CD14-positive monocyte (primary cell): ENCODE measurements at regions not wholly inside any gene's neighbourhood (a gene's known extent, or its start where the extent isn't known, plus 50 kb on each side); places are given as distances from the start of the nearest gene placed in this dataset.
"Not testable (repeated sequence)": the region's sequence is repeated elsewhere in the genome, so short reads cannot be mapped to it uniquely, and the experiment has no call there.

Experiments used
- DNase-seq, 3 donors: peaks; one replicate each; pipeline ENCODE4 v3.0.0-alpha.2; 2011 to 2022
- H2AFZ ChIP-seq: 2 replicates; pipeline ENCODE4 v1.6.0; 2012; ENCODE audit warnings: mild to moderate bottlenecking, low read depth, low read length, inconsistent platforms; ENCODE audit not compliant: insufficient read depth, poor library complexity, severe bottlenecking
- H3K27ac ChIP-seq, 2 donors: 1 replicate in 1 of 2; 2 replicates in 1 of 2; pipeline ENCODE4 v1.5.1; 2012 to 2013; ENCODE audit warnings: low read length in 2 of 2, control low read depth in 1 of 2, inconsistent platforms in 1 of 2, low read depth in 1 of 2, mild to moderate bottlenecking in 1 of 2
- H3K27me3 ChIP-seq, 2 donors: one replicate each; pipeline versions ENCODE4 v1.6.0 to v1.6.1; 2011 to 2013; ENCODE audit warnings: low read length in 2 of 2; ENCODE audit not compliant: control insufficient read depth in 2 of 2, insufficient read depth in 2 of 2
- H3K36me3 ChIP-seq, 2 donors: replicated peaks in 1 of 2; 1 replicate in 1 of 2; 2 replicates in 1 of 2; pipeline versions ENCODE4 v1.5.1 to v1.6.1; 2012 to 2013; ENCODE audit warnings: low read length in 2 of 2, control low read depth in 1 of 2, inconsistent platforms in 1 of 2, mild to moderate bottlenecking in 1 of 2; ENCODE audit not compliant: insufficient read depth in 2 of 2, control insufficient read depth in 1 of 2
- H3K4me1 ChIP-seq, 2 donors: 1 replicate in 1 of 2; 2 replicates in 1 of 2; pipeline versions ENCODE4 v1.5.1 to v1.6.1; 2012 to 2013; ENCODE audit warnings: low read length in 2 of 2, control low read depth in 1 of 2, inconsistent platforms in 1 of 2, mild to moderate bottlenecking in 1 of 2, moderate library complexity in 1 of 2; ENCODE audit not compliant: insufficient read depth in 2 of 2, control insufficient read depth in 1 of 2
- H3K4me2 ChIP-seq: replicated peaks from 2 replicates; pipeline ENCODE3; 2012; ENCODE audit warnings: low read length, moderate library complexity, mild to moderate bottlenecking; ENCODE audit not compliant: poor library complexity, severe bottlenecking; ENCODE audit errors: extremely low read depth
- H3K4me3 ChIP-seq, 3 experiments: fragments of 200-600 bp in 1 of 3; sonication (generic) in 1 of 3; replicated peaks in 1 of 3; 1 replicate in 2 of 3; 2 replicates in 1 of 3; pipeline ENCODE4 v1.5.1; 2011 to 2013; ENCODE audit warnings: low read length in 3 of 3, mild to moderate bottlenecking in 3 of 3, control low read depth in 2 of 3, low read depth in 2 of 3, inconsistent platforms in 1 of 3, moderate library complexity in 1 of 3
- H3K79me2 ChIP-seq: 2 replicates; pipeline ENCODE4 v1.6.0; 2012; ENCODE audit warnings: mild to moderate bottlenecking, control low read depth, inconsistent platforms, low read length, moderate library complexity; ENCODE audit not compliant: insufficient read depth
- H3K9ac ChIP-seq: 2 replicates; pipeline ENCODE4 v1.6.0; 2017; ENCODE audit warnings: low read length, mild to moderate bottlenecking; ENCODE audit not compliant: insufficient read depth, poor library complexity, severe bottlenecking
- H3K9me3 ChIP-seq, 2 donors: replicated peaks in 1 of 2; 1 replicate in 1 of 2; 2 replicates in 1 of 2; pipeline versions ENCODE4 v1.5.1 to v1.6.1; 2012 to 2013; ENCODE audit warnings: low read length in 2 of 2, control low read depth in 1 of 2; ENCODE audit not compliant: control insufficient read depth in 1 of 2, insufficient read depth in 1 of 2
- H4K20me1 ChIP-seq: 2 replicates; pipeline ENCODE4 v1.6.0; 2012; ENCODE audit warnings: mild to moderate bottlenecking, low read length, control low read depth, moderate library complexity; ENCODE audit not compliant: insufficient read depth
- H3K27ac Mint-ChIP-seq, 7 donors: one replicate each; pipeline ENCODE4 v1.8.0; 2020; ENCODE audit warnings: mild to moderate bottlenecking in 7 of 7, mixed read lengths in 7 of 7, moderate library complexity in 6 of 7, inconsistent platforms in 2 of 7
- H3K27me3 Mint-ChIP-seq, 3 donors: one replicate each; pipeline ENCODE4 v1.8.0; 2021 to 2022; ENCODE audit warnings: low read depth in 3 of 3, mild to moderate bottlenecking in 3 of 3, mixed read lengths in 3 of 3, moderate library complexity in 3 of 3, inconsistent platforms in 1 of 3
- H3K36me3 Mint-ChIP-seq, 2 donors: one replicate each; pipeline ENCODE4 v1.8.0; 2020; ENCODE audit warnings: mixed read lengths in 2 of 2, inconsistent platforms in 1 of 2, mild to moderate bottlenecking in 1 of 2
- H3K4me1 Mint-ChIP-seq: one replicate; pipeline ENCODE4 v1.8.0; 2020; ENCODE audit warnings: mild to moderate bottlenecking, mixed read lengths
- H3K4me3 Mint-ChIP-seq, 2 donors: one replicate each; pipeline ENCODE4 v1.8.0; 2020; ENCODE audit warnings: mild to moderate bottlenecking in 2 of 2, mixed read lengths in 2 of 2, moderate library complexity in 1 of 2
- H3K9me3 Mint-ChIP-seq, 7 donors: one replicate each; pipeline ENCODE4 v1.8.0; 2020 to 2022; ENCODE audit warnings: mixed read lengths in 7 of 7, mild to moderate bottlenecking in 6 of 7, moderate library complexity in 6 of 7, inconsistent platforms in 2 of 7
- WGBS: methylation state at CpG from one replicate; pipeline ENCODE4 v1.1.5; 2013; ENCODE audit warnings: missing lambda C conversion rate; ENCODE audit not compliant: insufficient coverage; 5-methylcytosine and 5-hydroxymethylcytosine counted together
- intact Hi-C, 2 donors: fragments of 100-400 bp; cut with micrococcal nuclease; formaldehyde crosslinking; loops; one replicate each; pipeline versions ENCODE4 v1.15.0 to v1.15.1; 2023

- H3K36me3 Mint-ChIP-seq, H4K20me1 ChIP-seq, H3K4me2 ChIP-seq, H2AFZ ChIP-seq, H3K79me2 ChIP-seq, H3K9me3 ChIP-seq, H3K4me1 ChIP-seq, H3K9ac ChIP-seq, H3K36me3 ChIP-seq, intact Hi-C loops, H3K4me1 Mint-ChIP-seq: not testable (repeated sequence)
- H3K4me3 Mint-ChIP-seq, result peak overlapping the region; percentile 77 to 91
- DNase-seq, result peak in 1 of 3 donors; percentile 3
- Histone ChIP-seq H3K27ac (peak overlapping the region in 1 of 2 donors; percentile 25), H3K4me3 (peak overlapping the region; percentile 9 to 56 (median 31)), H3K27me3 (peaks cover 4 to 12% of the 10 kb centered on the region in 2 donors)
- under 1% methylated on average over 17 of the region's 62 CpGs for WGBS
- H3K9me3 Mint-ChIP-seq, result peaks cover 0 to 13% (median 4%) of the 10 kb centered on the region in 7 donors
- H3K27me3 Mint-ChIP-seq, result peaks cover 13 to 30% (median 14%) of the 10 kb centered on the region in 3 donors
- H3K27ac Mint-ChIP-seq, result peak overlapping the region in 4 of 7 donors; percentile 31 to 71 (median 64)
These were observed 66.3 kb downstream of the FAM72C start for GRCh38 chr1:143905214-143906179.

DNA sequence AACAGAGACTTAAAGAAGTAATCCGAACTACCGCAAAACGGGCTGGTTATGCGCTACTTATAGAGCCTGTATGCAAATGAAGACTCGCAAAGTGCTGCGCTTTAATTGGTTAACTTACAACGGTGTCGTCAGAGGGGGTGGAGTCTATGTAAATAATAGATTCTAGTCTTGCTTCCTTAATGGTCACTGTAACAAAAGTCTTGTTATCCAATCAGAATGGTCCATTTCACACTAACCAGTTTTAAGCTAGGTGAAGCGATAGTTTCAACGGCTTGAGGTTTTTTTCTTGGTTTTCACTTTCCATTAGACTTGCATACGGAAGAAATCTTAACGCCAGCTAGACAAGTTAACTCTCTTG is 67.2 kb downstream of the FAM72C start:
- H3K4me2 ChIP-seq, H3K36me3 ChIP-seq, H3K36me3 Mint-ChIP-seq, H3K27ac ChIP-seq, DNase-seq, H3K4me1 ChIP-seq, H3K9ac ChIP-seq, H3K4me1 Mint-ChIP-seq, intact Hi-C loops, H2AFZ ChIP-seq, H3K79me2 ChIP-seq, H3K9me3 ChIP-seq, H4K20me1 ChIP-seq, H3K4me3 ChIP-seq: not testable (repeated sequence)
- Mint-ChIP-seq H3K4me3 (peak overlapping the region; percentile 73 to 83), H3K27ac (peak overlapping the region in 2 of 7 donors; percentile 81 to 88), H3K9me3 (peaks cover 0 to 13% (median 4%) of the 10 kb centered on the region in 7 donors), H3K27me3 (peaks cover 13 to 32% (median 14%) of the 10 kb centered on the region in 3 donors)
- WGBS, result no CpG with 5 or more reads among the region's 12 CpGs
- peaks cover 4 to 12% of the 10 kb centered on the region in 2 donors for H3K27me3 ChIP-seq

DNA sequence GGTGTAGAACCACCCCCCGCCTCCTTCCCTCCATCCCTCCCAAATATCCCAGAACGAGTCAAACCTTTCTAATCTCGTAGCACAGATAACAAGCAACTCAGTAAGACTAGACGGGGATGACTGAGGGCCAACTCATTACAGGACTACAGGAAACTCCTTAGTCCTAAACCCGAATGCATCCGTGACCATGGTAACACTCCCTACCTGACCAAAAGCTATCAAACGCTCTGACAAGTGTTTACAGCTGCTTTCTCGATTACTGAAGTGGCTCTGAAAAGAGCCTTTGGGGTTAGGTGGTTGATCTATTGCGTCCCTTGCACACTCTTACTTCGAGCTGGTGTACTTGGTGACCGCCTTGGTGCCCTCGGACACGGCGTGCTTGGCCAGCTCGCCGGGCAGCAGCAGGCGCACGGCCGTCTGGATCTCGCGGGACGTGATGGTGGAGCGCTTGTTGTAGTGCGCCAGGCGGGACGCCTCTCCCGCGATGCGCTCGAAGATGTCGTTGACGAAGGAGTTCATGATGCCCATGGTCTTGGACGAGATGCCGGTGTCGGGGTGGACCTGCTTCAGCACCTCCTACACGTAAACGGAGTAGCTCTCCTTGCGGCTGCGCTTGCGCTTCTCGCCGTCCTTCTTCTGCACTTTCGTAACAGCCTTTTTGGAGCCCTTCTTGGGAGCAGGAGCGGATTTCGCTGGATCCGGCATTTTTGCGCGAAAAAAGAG is 67.7 kb downstream of the FAM72C start:
- H3K27ac ChIP-seq, intact Hi-C loops, H3K4me1 ChIP-seq, H4K20me1 ChIP-seq, H3K4me3 ChIP-seq, H3K4me1 Mint-ChIP-seq, H3K36me3 ChIP-seq, H3K79me2 ChIP-seq, H3K36me3 Mint-ChIP-seq, H2AFZ ChIP-seq, H3K9me3 ChIP-seq, H3K9ac ChIP-seq, H3K4me2 ChIP-seq: not testable (repeated sequence)
- DNase-seq, result peak in 1 of 3 donors; percentile 9
- peak overlapping the region in 2 of 7 donors; percentile 81 to 88 for H3K27ac Mint-ChIP-seq
- H3K27me3 Mint-ChIP-seq, result peaks cover 13 to 28% (median 14%) of the 10 kb centered on the region in 3 donors
- 81% methylated on average over 19 of the region's 48 CpGs for WGBS
- H3K27me3 ChIP-seq, result peaks cover 4 to 12% of the 10 kb centered on the region in 2 donors
- H3K9me3 Mint-ChIP-seq, result peaks cover 0 to 13% (median 4%) of the 10 kb centered on the region in 7 donors
- H3K4me3 Mint-ChIP-seq, result peak overlapping the region; percentile 73 to 83

DNA sequence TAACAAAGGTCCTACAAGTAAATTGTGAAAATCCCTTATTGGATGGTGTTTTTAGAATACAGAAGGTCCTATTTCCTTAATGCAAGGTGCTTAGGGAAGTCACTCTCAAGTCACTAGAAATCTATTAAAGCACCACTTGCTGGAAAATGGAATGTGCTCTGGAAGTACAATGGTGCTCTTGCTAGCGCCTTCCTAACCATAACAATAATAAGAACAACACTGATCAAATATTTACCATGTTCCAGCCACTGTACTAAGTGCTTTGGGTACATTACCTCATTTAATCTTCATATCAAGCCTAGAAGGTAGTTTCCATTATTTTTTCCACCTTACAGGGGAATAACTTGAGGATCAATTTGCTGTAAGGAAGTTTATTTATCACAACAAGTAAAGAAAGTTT is 75.4 kb downstream of the FAM72C start:
- H3K36me3 Mint-ChIP-seq, H3K27me3 ChIP-seq, H3K4me2 ChIP-seq, H3K27ac ChIP-seq, H3K36me3 ChIP-seq, intact Hi-C loops, H3K4me3 ChIP-seq, H3K27ac Mint-ChIP-seq, DNase-seq, H3K4me1 Mint-ChIP-seq, H3K4me1 ChIP-seq, H4K20me1 ChIP-seq, H3K9me3 Mint-ChIP-seq, H2AFZ ChIP-seq, H3K79me2 ChIP-seq, H3K9ac ChIP-seq, H3K4me3 Mint-ChIP-seq, H3K9me3 ChIP-seq: not testable (repeated sequence)
- WGBS, result no CpG with 5 or more reads among the region's 1 CpG
- H3K27me3 Mint-ChIP-seq, result peaks cover 5 to 26% (median 10%) of the 10 kb centered on the region in 3 donors
